ENCODE measurements at regions not wholly inside any gene's neighbourhood (a gene's known extent, or its start where the extent isn't known, plus 50 kb on each side); places are given as distances from the start of the nearest gene placed in this dataset.
"Not testable (repeated sequence)": the region's sequence is repeated elsewhere in the genome, so short reads cannot be mapped to it uniquely, and the experiment has no call there.

DNA sequence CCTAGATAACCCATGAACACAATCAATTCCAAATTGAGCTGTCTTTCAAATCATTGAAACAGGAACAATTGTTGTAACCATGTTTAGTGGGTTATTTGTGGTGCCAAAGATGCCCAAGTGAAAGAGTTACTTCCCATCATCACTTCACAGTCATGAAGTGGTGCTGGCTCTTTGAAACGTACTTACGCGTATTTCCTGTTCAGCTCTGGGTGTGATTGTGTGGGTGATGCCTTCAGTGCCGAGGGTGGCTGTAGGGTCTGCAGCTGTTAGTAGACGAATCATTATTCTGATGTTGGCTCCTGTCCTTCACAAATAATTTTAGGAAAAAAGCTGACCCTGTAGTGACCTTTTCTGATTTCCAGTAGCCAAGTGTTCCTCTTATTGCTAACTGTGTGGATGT is 323.1 kb upstream of the KIAA1217 start:
- DNase-seq, result no peak

DNA sequence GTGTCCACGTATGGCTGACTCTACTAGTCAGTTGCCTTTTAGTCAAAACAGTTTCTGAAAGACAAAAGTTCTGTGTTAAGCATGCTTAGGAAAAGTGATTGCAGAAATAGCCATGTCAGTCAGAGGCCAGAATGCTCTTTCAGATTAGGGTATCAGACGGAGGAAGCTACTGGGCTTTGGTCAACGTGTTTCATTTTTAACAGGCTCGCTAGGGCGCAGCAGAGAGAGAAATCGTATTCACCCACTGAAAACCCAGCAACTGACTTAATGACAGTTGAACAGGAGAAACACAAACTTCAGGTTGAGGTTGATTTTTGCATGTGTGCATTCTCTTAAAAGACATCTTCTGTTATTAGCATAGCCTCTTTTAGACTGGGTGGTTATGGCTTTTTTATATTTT is 322.6 kb upstream of the KIAA1217 start:
- DNase-seq, result no peak

DNA sequence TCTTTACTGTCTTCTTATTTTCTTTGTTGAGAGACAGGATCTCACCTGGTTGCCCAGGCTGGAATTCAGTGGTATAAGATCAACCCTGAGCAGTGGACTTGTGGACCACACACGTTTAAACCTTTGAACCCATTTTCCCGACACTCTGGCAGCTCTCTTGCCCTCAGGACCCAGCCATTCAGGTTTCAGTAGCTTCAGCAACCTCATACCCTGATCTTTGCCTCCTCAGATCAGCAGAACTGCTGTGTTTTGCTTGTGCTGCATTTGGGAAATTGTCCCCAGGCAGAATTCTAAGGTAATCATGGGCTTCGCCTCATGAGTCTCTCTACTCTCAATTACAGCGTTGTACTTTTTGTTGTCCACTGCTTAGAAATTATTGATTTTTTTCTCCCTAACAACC is 317.6 kb upstream of the KIAA1217 start:
- no peak for DNase-seq

DNA sequence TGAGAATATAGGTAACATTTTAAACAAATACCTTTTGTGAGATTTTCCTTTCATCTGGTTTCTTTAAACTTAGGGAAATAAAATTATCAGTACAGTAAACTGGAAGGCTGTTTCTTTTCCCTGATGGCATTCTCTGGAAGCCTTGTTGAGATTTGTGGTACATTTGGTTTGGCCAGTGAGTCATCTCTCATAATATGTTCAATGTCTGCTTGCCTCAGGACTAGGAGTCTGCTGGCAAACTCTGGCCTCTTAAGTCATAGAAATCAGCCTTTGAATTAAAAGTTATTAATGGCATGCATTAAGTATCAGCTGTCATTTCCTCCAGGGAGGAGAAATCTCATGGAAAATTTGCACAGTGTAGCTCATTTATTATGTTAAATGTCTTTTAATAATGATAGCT is 316.6 kb upstream of the KIAA1217 start:
- DNase-seq, result no peak

DNA sequence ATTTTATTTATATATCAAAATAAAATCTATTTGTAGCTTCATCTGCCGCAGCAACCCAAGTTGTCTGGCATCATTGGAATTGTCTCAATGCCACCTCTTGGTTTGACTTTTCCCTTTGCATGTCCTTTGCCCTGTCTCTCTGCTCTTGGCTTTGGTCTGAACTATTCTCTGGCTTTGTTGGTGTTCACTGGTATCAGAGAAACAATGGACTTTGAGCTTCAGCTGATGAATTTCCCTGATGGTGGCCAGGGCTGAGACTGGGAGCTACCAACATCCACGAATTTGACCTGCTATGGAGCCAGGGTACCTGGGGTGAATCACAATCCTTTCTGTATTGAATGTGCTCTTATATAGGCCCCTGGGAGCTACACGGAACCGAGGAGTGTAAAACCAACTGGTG is 311.7 kb upstream of the KIAA1217 start:
- DNase-seq, result no peak

DNA sequence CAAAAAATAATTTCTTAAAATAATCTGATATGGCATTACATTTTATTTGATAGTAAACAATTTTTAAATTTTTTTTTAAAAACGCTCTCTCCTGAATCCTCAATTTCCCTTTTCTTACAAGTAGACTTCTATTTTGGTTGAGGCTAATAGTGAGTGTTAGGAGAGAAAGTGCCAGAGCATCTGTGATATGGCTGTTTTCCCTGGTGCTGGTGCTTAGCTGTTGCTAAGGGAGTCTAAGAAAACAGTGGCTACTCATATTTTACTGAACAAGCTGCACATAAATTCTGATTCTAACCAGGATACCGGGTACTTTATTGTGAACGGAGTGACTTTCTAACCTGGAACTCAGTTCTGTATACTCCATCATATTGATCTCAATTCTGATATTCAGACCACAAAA is 311.1 kb upstream of the KIAA1217 start:
- DNase-seq, result no peak

DNA sequence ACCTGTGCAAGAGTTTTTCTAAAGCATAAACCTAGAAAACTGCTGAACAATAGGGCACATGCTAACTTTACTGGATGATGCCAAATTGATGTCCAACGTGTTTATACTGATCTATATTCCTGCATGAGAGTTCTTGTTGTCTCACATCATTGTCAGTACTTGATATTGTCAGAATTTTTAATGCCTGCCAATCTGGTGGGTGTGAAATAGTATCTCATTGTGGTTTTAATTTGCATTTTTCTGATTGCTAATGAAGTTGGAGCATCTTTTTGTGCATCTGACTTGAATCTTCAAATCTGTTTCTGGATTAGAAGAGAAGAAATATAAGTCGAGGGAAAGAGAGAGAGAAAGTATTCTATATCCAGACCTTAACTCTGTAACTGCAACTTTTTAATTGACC is 309.8 kb upstream of the KIAA1217 start:
- DNase-seq, result no peak

DNA sequence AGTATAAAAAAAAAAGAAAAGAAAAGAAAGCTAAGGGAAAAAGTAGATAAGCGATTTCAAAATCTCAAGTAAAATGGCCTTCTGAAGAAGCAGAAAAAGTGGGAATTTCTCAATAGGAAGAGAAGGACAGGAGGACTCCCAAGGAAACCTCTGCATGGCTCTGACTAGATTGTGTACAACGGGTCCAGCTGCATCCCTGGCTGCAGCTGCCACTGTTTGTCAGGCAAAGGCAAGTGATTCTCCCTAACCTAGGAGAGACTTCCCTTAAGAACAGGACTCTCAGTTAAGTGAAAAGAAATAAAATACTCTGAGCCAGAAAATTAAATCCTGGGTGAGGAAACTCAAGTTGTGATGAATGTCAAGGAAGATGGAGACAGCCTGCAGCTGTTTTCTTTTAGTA is 298.6 kb upstream of the KIAA1217 start:
- DNase-seq, result no peak

DNA sequence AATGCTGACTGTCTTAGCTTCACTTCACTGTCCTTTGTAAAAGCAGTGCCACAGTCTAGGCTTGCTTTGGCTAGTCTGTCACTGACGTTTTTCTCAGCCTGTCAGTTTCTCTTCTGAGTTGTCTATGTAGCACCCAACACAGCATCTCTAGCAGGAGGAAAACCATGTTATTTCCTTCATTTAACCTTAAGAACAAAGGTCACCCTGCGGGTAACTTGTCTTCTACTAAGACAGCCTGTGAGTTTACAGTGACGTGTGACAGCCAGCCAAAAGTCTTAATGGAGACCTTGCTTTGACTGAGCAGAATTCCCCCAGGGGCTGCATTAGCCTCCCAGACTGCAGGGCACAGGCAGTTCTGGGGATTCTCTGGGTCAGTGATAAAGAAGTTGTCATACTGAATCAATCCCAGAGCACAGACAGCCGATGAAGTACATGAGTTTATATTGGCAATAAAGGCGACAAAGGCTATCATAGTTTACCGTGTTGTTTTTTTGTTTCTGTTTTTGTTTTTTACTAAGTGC is 296.0 kb upstream of the KIAA1217 start:
- DNase-seq, result no peak

DNA sequence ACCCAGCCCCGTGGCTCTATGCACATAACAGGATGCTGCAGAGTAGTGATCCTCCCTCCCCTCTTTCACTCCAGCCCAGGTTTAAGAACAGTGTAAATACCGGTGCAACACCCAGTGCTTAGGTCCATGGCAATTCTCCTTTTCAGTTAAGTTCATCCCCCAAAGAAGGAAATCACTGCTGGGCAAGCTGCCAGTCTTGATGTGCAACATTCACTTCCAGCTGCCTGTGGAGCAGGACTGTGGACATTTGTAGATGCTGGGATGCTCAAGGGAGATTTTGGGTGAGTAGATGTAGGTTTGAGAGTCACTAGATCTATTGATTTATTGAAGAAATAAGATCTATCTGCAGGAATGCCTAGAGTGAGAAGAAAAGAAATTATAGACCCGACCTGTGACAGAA is 294.3 kb upstream of the KIAA1217 start:
- no peak for DNase-seq

DNA sequence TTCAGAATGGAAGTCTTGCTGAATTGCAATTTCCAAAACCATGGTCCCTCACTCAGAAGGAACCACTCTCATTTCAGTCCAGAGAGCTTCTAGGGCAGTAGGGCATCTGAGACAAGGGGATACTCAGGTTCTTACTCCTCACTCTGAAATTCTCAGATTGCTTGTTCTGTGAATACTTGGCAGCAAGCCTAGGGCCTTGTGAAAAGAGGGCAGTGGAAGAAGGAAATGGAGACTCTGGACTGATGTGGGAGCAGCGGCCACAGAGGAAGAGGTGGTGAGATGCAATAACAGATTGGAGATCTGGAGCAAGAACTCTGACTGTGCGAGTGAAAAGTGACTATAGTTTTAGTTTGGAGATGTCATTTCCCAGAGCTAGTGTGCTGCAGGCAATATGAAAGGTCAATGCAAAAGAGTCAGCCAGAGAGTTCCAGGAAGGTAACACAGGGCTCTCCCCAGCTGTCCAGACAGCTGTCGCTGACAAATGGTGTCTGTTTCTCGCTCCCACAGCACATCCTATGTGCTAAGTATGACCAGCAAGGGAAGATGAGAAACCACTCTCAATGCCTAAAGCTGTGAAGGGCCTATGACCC is 291.6 kb upstream of the KIAA1217 start:
- DNase-seq, result no peak

DNA sequence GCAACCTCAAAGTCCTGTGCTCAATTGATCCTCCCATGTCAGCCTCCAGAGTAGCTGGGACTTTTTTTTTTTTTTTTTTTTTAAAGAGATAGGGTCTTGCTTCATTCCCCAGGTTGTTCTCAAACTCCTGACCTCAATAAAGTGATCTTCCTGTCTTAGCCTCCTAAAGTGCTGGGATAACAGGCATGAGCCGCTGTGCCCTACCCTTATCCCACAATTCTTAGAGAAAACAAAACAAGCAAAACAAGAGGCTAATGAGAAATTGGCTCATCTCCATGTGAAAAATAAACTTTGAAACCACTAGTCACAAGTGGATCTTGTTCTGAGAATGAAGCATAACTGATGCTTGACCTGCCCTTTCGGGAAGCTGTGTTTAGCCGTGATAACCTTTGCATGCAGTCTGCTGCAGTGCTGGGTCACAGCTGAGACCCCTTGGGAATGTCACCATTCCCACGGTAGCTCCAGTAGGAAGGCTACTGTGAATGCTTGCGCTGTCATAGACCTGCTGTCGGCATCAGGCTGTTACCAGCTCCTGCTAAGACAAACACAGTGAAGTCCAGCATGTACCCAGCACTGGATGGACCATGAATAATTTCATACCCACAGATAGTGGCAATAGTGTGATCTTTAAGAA is 290.7 kb upstream of the KIAA1217 start:
- no peak for DNase-seq

DNA sequence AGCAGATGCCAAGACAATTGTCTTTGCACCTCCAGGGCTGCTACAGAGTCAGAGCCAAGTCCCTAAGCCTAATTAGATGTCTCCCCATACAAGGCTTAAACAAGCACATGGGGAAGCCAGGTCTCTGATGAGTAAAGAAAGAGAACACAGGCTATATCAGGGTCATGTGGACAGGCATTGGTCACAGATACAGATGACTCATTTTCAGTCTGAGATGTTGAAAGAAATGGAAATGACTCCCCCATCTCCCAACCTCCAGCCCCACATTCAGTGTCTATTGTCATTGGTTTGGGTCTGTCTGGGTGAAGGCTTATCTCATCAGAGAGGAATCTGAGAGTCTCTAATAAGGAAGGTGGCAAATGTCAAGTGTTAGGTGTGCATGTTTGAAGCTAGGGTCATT is 290.1 kb upstream of the KIAA1217 start:
- no peak for DNase-seq

DNA sequence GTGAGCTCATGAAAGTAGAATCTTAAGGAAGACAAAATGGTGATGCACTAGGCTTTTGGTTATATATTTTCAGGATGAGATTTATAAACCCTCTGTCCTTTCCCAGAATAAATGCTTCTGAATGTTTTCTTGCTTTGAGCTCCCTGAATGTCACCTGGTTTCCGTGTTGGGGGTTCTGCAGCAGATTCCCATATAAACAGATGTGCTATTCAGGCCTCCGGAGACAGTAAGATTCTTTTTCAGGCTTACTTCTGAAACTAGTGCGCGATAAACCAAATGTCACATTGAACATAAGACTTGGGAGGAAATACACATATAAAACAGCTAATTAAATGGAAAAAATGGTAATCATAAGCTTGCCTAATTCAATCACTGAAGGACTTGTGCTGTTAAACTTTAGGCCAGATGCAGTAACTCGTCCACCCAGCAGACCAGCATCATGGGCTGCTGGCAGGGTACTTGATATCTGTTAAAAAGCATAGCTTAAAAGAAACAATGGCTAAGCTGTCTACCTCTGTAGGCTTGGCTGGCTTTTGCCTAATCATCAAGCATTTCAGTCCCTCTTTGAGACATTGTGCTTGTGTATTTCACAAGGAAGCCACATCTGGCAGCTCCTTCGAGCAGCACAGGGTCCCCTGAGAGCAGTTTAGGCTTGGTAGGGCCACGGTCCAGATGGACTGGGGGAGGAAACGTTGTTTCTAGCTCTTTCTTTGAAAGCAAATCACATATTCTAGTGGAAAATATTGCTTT is 281.2 kb upstream of the KIAA1217 start:
- no peak for DNase-seq

DNA sequence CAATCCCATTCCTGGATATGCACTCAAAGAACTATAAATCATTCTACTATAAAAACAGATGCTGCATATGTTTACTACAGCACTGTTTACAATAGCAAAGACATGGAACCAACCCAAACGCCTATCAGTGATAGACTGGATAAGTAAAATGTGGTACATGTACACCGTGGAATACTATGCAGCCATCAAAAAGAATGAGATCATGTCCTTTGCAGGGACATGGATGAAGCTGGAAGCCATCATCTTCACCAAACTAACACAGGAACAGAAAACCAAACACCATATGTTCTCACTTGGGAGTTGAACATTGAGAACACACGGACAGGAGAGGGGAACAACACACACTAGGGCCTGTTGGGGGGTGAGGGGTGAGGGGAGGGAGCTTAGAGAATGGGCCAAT is 274.9 kb upstream of the KIAA1217 start:
- DNase-seq, result not testable (repeated sequence)

DNA sequence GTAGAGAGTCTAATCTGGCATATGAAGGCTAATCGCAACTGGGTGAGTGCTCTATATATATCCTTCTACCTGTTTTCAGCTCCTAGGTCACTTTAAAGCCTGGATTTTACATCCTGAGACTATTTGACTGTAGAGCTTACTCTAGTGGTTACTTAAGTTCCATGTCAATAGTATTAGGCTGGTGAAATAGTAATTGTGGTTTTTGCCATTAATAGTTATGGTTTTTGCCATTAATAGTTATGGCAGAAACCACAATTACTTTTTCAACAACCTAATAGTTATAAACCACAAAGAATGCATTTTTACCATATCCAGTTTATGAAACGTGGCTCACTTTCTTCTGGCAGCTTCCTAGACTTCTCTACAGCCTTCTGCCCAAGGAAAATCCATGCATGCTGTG is 263.1 kb upstream of the KIAA1217 start:
- no peak for DNase-seq

DNA sequence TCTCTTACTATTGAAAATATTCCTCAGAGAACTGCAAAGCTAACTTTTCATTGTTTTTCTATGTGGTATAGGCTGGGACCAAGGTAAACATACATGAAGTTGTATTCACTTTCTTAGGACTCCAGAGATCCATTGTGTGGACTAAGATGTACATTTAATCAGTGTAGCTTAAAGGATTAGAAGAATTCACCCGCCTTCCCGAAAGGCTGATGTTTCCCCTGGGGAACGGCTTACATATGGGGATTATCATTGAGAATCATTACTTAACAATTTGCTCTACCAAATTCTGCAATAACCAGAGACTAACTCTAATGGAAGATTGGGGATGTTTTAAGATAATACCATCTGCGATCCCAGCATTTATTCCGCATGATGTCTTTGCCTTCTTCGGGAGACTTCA is 257.1 kb upstream of the KIAA1217 start:
- DNase-seq, result no peak

DNA sequence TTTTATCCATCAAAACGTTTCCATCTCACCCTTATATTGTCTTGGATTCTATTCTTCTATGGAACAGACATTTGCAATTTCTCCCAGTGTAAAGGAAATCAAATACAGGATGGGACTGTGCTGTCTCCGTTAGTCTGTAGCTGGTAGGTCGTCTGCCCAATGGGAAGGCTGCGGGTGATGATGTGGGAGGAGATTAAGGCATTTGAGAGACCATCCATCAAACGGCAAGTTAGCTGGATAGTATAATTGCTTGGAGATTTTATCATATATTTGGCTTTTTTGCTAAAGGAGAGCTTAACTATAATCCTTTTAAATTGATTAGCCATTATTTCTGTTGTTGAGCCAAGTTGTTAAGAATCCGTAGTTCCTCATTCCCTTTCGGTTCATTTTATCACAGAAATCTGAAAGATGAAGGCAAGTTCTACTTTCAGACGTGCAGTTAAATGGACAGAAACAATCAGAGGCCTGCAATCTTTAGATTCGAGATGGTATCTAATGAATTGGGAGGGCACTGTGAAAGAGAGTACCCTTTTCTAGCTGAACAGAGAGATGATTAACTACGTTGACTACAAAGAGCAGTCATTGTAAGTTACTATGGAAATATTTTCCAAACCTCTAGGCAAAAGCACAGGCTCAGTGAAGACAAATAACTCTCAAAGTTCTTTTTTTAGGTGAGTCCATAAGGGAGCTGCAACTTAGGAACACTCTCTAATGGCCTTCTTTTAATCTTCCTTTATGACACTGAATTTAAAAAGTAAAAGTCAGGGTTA is 253.3 kb upstream of the KIAA1217 start:
- DNase-seq, result no peak

DNA sequence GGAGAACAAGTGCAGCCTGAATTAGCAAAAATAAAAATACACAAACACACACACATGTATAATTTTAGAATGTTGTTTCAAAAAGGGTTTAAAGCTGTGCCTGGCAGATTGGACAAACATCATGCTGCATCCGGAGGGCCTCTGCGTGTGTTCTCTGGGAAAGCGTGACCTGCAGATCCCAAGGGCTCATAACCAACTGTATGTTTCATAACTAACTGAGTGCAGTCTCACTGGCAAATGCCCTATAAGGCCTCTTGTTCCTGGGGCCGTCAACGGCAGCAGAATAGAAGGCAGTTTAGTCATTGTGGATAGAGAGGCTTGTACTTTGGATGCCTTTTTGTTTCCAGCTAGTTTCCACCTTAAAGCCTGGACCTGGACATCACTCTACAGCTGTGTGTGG is 243.8 kb upstream of the KIAA1217 start:
- DNase-seq, result no peak

DNA sequence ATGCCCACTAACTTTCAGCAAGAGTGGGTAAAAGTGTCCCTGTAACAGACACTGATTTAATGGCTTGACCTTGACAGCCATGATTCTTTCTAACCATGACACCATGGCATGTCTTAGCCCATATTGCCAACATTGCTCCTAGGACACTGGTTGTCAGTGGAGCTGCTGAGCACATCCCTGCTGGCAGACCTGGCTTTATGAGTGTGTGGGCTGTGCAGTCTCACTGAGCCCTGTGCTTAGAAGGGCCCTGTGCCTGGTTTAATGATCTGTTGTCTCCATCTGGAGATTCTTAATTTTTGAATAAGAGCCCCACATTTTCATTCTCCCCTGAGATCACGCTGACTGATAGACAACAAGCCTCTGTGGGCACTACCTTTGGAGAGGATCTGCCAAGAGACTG is 243.1 kb upstream of the KIAA1217 start:
- no peak for DNase-seq

DNA sequence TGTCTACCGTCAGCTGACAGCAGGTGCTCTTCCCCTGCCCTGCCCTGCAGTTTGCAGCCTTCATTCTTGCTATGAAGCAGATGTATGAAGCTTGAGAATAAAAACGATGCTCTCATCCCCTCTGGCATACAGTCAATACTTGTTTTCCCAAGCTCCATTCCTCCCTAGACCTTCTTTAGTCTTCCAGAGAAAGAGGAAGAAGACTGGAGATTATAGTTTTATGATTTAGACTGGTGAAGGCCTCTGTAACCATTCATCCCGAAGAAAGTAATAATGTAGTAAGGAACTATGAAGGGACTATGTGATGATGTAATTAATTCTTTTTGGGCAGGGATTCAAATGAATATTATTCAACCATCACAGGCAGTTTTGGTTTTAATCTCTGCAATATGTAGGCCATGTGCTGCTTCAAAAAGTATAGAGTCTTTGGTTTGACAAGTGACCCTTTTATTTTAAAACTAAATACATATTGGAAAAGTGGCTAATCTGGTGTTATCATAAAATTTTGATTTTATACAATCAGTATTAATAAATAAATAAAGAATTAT is 242.4 kb upstream of the KIAA1217 start:
- no peak for DNase-seq

DNA sequence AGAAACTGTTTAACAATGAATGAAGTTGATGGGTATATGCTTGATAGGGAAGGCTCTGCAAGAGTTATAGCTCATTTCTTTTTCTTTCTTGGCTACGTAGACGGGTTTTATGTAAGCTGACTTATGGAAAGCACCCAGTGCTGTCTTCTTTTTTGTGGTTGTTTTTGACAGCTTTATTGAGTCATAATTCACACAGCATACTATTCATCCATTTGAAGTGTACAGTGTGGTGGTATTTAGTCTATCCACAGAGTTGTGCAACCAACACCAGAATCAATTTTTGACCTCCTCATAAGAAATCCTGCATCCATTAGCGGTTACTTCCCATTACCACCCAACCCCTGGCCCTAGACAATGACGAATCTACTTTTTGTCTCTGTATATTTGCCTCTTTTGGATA is 240.6 kb upstream of the KIAA1217 start:
- DNase-seq, result no peak

DNA sequence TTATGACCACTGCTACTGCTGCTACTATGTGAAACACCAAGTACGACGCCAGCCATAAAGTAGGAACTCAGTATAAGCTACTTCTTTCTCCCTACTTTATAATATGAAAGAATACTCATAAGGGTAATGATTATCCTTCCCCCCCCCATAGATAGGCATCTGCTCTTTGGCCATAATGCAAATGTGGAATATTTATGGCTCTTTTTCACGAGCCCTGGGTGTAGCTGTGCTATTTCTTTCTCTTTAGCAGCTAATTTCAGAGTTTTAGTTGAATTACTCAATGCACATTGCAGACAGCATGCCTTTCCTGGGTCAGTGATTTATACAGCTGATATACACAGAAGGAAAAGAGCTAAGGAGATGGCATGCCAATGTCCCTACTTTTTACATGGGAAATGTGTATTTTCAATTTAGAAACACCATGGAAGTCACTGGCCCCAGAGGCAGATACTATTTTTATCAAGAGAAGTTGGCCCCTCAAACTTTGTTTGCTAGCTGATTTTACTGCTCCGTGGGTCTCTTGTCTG is 234.1 kb upstream of the KIAA1217 start:
- DNase-seq, result no peak

Data from SIG-M5 (cell line).